ENCODE measurements at regions not wholly inside any gene's neighbourhood (a gene's known extent, or its start where the extent isn't known, plus 50 kb on each side); places are given as distances from the start of the nearest gene placed in this dataset.
A peak's percentile ranks its signal among the peaks of the same experiment; 100 is the strongest.

DNA sequence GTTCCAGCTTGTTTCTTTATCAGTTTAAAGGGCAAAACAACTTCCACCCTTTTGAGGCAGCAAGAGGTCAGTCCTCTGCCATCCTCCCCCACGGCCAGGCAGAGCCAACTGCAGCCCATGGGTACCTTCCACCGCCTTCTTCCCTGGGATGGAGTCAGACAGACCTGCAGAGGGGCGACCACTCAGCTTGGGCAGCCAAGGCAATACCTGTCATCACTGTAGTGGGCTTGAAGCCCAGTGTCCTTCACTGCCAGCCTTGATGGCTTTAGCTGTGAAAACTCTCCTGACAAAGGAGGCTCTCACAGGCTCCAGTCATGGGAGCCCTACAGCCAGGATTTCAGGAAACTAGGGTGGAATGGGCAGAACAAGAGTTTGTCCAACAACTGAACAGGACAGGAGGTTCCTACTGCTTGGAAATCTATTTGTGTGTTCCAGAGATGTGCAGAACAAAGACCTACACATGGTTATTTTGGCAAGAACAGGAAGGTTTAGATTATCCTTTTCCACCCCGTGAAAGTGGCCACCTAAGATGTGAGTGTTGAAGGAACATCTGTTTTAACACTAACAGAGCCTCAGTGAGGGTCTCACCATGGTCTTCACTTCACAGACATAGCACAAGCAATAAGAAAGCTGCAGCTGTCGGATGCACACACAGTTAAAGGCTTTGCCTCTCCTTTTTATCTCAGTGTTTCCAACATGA, 93.9 kb upstream of the RMDN2 start:
- no peak for TF ChIP-seq CTCF (IDR thresholded peaks at IDR 0.05; ENCODE audit: control extremely low read depth, extremely low read depth, low read depth, missing control alignments)
- CTCF ChIA-PET, result interaction anchor here (0.7 to 12.5 kb wide), 14 partner anchors 24 to 436 kb away, joined by 3 to 197 read pairs (median 8); no protein-coding TSS in a partner anchor
- POLR2A ChIA-PET, result no interaction called here
- DNase-seq (ENCODE audit: extremely low spot score), result no peak

- CTCF ChIA-PET, result interaction anchor here (0.5 to 12.5 kb wide), 59 partner anchors 8 to 600 kb away, joined by 3 to 197 read pairs (median 5); no protein-coding TSS in a partner anchor
- POLR2A ChIA-PET, result interaction anchor here (0.5 kb wide), 1 partner anchor 528 kb away, joined by 4 read pairs; no protein-coding TSS in a partner anchor
- peak; percentile 91 for TF ChIP-seq CTCF (IDR thresholded peaks at IDR 0.05; ENCODE audit: control extremely low read depth, extremely low read depth, low read depth, missing control alignments)
- peak; percentile 69 for DNase-seq (ENCODE audit: extremely low spot score)
Measured at GRCh38 chr2:37832590-37833197, 92.4 kb upstream of the RMDN2 start.

GRCh38 chr2:37833423-37833822, 91.7 kb upstream of the RMDN2 start:
- TF ChIP-seq CTCF (IDR thresholded peaks at IDR 0.05; ENCODE audit: control extremely low read depth, extremely low read depth, low read depth, missing control alignments), result no peak
- ChIA-PET CTCF (interaction anchor here (0.6 to 12.5 kb wide), 45 partner anchors 10 to 601 kb away, joined by 3 to 197 read pairs (median 6); no protein-coding TSS in a partner anchor), POLR2A (interaction anchor here (0.6 to 1.2 kb wide), 3 partner anchors 29 to 918 kb away, joined by 4 to 6 read pairs (median 5); partner anchors contain the start of gene SRSF7)
- no peak for DNase-seq (ENCODE audit: extremely low spot score)

DNA sequence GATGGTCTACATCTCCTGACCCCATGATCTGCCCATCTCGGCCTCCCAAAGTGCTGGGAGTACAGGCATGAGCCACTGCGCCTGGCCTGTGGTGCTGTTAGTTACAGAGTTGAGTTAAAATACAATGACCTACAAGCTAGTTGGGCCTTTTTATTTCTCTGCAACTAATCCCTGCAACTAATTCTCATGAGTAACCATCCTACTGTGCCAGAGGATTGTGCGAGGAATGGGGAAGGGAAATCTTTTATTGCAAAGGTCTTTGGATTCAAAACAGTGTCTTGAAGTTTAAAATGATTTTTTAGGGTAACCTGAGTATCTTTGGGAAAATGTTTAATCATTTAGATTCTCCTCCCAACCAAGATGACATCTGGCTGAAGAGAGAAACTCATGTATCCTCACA, 88.8 kb upstream of the RMDN2 start:
- CTCF ChIA-PET, result interaction anchor here (5.2 to 12.5 kb wide), 3 partner anchors 39 to 439 kb away, joined by 66 to 197 read pairs (median 86); no protein-coding TSS in a partner anchor
- no peak for TF ChIP-seq CTCF (IDR thresholded peaks at IDR 0.05; ENCODE audit: control extremely low read depth, extremely low read depth, low read depth, missing control alignments)
- POLR2A ChIA-PET, result no interaction called here

DNA sequence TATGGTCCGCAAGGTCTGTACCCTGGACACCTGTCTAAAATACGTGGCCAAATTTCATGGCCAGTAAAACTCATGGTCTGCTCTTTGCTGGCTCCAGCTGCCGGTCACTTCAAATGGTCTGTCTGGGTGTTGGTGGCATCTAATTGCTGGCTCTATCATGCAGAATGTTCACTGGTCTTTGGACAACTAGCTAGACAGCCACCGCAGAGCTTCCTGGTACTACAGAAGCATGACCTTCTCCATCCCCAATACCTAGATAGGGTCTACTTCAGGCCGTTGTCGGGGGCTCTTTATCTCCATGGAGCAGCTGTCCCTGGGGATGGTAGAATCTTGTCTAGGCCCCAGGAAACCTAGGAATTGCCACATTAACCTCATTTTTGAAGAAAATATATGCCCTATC, 88.4 kb upstream of the RMDN2 start:
- DNase-seq (ENCODE audit: extremely low spot score), result no peak
- CTCF ChIA-PET, result interaction anchor here (5.2 to 12.5 kb wide), 3 partner anchors 39 to 440 kb away, joined by 66 to 197 read pairs (median 86); no protein-coding TSS in a partner anchor
- POLR2A ChIA-PET, result no interaction called here

More for the DNA sequence above, 88.8 kb upstream of the RMDN2 start:
- DNase-seq (ENCODE audit: extremely low spot score), result no peak

More for the DNA sequence above, 88.4 kb upstream of the RMDN2 start:
- no peak for TF ChIP-seq CTCF (IDR thresholded peaks at IDR 0.05; ENCODE audit: control extremely low read depth, extremely low read depth, low read depth, missing control alignments)
